Upper lobe of left lung (tissue), 4 donors: ENCODE measurements at regions not wholly inside any gene's neighbourhood (a gene's known extent, or its start where the extent isn't known, plus 50 kb on each side); places are given as distances from the start of the nearest gene placed in this dataset.

Experiments used
- CTCF ChIP-seq, 6 experiments: fragments of 450-650 bp in 4 of 6; fragments of 200-600 bp in 2 of 6; sonication (generic) in 2 of 6; IDR thresholded peaks; one replicate each; pipeline ENCODE4 v1.5.1; 2016 to 2019; ENCODE audit warnings: antibody characterized with exemption in 6 of 6
- POLR2A ChIP-seq, 4 donors: fragments of 450-650 bp; IDR thresholded peaks; one replicate each; pipeline ENCODE4 v1.5.1; 2016 to 2017; ENCODE audit warnings: antibody characterized with exemption in 4 of 4, mild to moderate bottlenecking in 2 of 4
- POLR2AphosphoS5 ChIP-seq, 2 donors: sonication (generic); formaldehyde crosslinking; IDR thresholded peaks; one replicate each; pipeline ENCODE4 v1.5.1; 2017; ENCODE audit warnings: antibody characterized with exemption in 2 of 2

- TF ChIP-seq POLR2A (IDR thresholded peaks at IDR 0.05) (no peak), CTCF (IDR thresholded peaks at IDR 0.05) (no peak), POLR2AphosphoS5 (IDR thresholded peaks at IDR 0.05) (no peak)
These were observed 59.6 kb upstream of the GRAMD2B start for GRCh38 chr5:126363658-126364057.
